Lower leg skin (tissue), 4 donors: ENCODE measurements at regions not wholly inside any gene's neighbourhood (a gene's known extent, or its start where the extent isn't known, plus 50 kb on each side); places are given as distances from the start of the nearest gene placed in this dataset.

Source experiments
- DNase-seq, 2 donors: peaks; one replicate each; pipeline ENCODE4 v3.0.0-alpha.2; 2019; ENCODE audit warnings: low spot score in 2 of 2
- H3K4me3 ChIP-seq: fragments of 200-600 bp; sonication (generic); 2 replicates; pipeline ENCODE4 v1.5.1; 2017; ENCODE audit warnings: mild to moderate bottlenecking, low read depth; ENCODE audit not compliant: poor library complexity, severe bottlenecking
- POLR2A ChIP-seq, 2 donors: fragments of 450-650 bp; IDR thresholded peaks; one replicate each; pipeline ENCODE4 v1.6.1; 2016 to 2017; ENCODE audit warnings: antibody characterized with exemption in 2 of 2, mild to moderate bottlenecking in 1 of 2, moderate library complexity in 1 of 2
- WGBS, 2 donors: methylation state at CpG; one replicate each; pipeline ENCODE4 v1.1.5; 2018; 5-methylcytosine and 5-hydroxymethylcytosine counted together
- intact Hi-C: fragments of 100-400 bp; cut with DNase I; formaldehyde crosslinking; loops from one replicate; pipeline ENCODE4 v1.15.0; 2023; ENCODE audit warnings: low total_unique reads
- TF ChIP-seq, protein P1 (sequence below), 3 donors: fragments of 450-650 bp; IDR thresholded peaks; one replicate each; pipeline ENCODE4 v1.5.1; 2016; ENCODE audit warnings: antibody characterized with exemption in 3 of 3, mild to moderate bottlenecking in 3 of 3, moderate library complexity in 2 of 3

- intact Hi-C loops = no loop called here
- H3K4me3 ChIP-seq = no peak overlapping the region
- 66 to 70% methylated on average over 6 of the region's 6 CpGs for WGBS, 2 donors
- TF ChIP-seq POLR2A (IDR thresholded peaks at IDR 0.05) = no peak
- TF ChIP-seq, protein P1, sequence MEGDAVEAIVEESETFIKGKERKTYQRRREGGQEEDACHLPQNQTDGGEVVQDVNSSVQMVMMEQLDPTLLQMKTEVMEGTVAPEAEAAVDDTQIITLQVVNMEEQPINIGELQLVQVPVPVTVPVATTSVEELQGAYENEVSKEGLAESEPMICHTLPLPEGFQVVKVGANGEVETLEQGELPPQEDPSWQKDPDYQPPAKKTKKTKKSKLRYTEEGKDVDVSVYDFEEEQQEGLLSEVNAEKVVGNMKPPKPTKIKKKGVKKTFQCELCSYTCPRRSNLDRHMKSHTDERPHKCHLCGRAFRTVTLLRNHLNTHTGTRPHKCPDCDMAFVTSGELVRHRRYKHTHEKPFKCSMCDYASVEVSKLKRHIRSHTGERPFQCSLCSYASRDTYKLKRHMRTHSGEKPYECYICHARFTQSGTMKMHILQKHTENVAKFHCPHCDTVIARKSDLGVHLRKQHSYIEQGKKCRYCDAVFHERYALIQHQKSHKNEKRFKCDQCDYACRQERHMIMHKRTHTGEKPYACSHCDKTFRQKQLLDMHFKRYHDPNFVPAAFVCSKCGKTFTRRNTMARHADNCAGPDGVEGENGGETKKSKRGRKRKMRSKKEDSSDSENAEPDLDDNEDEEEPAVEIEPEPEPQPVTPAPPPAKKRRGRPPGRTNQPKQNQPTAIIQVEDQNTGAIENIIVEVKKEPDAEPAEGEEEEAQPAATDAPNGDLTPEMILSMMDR (IDR thresholded peaks at IDR 0.05) = peak in 1 of 3 donors; percentile 9
- DNase-seq = peak; percentile 36 to 83
These were observed 363.9 kb downstream of the PREX1 start for GRCh38 chr20:48463916-48464315.

DNA sequence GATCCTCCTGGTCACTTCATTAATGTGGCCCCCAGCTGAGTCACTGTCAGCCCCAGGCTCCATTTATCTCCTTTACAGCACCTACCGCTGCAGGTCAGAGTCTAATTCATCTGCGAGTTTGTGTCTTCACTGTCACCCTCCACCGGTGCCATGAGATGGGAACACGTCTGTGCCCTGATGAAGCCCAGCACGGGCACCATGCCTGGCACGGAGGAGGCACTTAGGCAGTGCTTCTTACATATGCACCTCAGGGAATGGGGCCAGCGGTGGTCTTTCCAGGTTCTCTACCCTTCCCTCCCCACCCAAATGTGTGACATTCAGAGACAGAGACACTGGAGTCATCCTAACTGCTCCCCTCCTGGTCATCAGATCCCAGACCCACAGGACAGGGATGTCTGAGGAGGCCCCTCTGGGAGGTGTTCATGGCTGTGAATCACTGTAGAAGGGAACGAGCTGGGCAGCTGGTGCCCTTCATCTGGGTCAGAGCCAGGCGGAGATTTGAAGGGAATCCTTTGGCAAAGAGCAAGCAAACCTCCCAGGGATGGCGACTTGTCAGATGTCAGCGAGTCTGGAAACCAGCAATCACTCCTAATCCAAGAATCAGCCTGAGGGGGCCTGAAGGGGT lies 364.6 kb downstream of the PREX1 start:
- no peak for DNase-seq
- no peak overlapping the region for H3K4me3 ChIP-seq
- 70 to 71% methylated on average over 11 of the region's 11 CpGs for WGBS, 2 donors
- intact Hi-C loops = no loop called here
- no peak for TF ChIP-seq POLR2A (IDR thresholded peaks at IDR 0.05)
- TF ChIP-seq, protein P1 (IDR thresholded peaks at IDR 0.05) = no peak

DNA sequence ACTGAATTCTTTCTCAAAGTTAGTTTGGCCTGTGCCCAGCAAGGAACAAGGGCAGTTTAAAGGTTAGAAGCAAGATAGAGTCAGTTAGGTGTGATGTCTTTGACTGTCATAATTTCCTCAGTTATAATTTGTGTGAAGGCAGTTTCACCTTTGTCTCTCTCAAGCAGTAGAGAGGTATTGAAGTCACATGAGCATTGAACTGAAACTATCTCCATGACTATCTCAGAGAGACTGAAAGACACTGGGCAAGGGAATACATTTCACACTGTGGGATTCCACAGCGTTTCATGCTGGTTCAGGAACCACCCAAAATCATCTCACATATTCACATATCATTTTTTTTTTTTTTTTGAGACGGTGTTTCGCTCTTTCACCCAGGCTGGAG lies 366.1 kb downstream of the PREX1 start:
- intact Hi-C loops = no loop called here
- DNase-seq = no peak
- no peak overlapping the region for H3K4me3 ChIP-seq
- 77 to 88% methylated on average over 3 of the region's 3 CpGs for WGBS, 2 donors
- TF ChIP-seq POLR2A (IDR thresholded peaks at IDR 0.05) = no peak

DNA sequence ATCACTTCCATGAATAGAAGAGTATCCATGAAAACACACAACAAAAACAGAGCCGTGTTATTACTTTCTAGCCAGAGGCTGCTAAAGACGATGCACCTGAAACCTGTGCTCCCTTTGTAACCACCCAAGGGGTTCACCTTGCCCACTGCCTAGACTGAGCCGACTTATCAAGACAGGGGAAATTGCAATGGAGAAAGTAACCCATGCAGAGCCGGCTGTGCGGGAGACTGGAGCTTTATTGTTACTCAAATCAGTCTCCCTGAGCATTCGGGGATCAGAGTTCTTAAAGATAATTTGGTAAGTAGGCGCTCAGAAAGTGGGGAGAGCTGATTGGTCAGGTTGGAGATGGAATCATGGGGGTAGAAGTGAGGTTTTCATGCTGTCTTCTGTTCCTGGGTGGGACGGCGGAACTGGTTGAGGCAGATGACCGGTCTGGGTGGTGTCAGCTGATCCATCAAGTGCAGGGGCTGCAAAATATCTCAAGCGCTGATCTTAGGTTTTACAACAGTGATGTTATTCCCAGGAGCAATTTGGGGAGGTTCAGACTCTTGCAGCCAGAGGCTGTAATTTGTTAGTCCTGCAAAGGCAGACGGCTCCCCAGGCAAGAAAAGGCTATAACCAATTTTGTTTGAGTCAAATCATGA lies 366.6 kb downstream of the PREX1 start:
- intact Hi-C loops = no loop called here
- no peak for TF ChIP-seq POLR2A (IDR thresholded peaks at IDR 0.05)
- TF ChIP-seq, protein P1 (IDR thresholded peaks at IDR 0.05) = no peak
- WGBS, 2 donors = 45 to 51% methylated on average over 12 of the region's 12 CpGs
- DNase-seq = no peak
- H3K4me3 ChIP-seq = no peak overlapping the region

DNA sequence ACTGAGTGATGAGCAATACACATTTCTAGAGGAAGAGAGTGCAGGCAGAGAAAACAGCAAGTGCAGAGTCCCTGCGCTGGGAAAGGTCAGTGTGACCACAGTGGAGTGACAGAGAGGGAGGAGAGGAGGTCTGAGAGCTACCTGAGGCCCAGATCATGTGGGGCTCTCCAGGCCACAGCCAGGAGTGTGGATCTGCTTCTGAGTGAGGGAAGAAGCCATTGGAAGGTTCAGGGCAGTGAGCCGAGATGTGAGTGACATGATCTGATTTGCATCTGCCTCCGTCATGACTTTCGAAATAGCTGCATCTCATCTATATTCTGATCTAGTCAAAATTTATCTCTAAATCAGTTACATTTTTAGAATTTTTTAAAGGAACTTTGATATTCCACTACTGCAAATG lies 367.1 kb downstream of the PREX1 start:
- H3K4me3 ChIP-seq = no peak overlapping the region
- no peak for DNase-seq
- intact Hi-C loops = no loop called here
- WGBS, 2 donors = 52 to 67% methylated on average over 4 of the region's 4 CpGs
- no peak for TF ChIP-seq POLR2A (IDR thresholded peaks at IDR 0.05)
- TF ChIP-seq, protein P1 (IDR thresholded peaks at IDR 0.05) = no peak

GRCh38 chr20:48459722-48460395 lies 367.9 kb downstream of the PREX1 start:
- peak in 1 of 2 donors; percentile 15 for DNase-seq
- H3K4me3 ChIP-seq = no peak overlapping the region
- no peak for TF ChIP-seq POLR2A (IDR thresholded peaks at IDR 0.05)
- 68% methylated on average over 22 to 23 of the region's 25 CpGs for WGBS, 2 donors
- intact Hi-C loops = no loop called here
